Left ventricle myocardium superior (tissue), 1 donor: ENCODE measurements at regions not wholly inside any gene's neighbourhood (a gene's known extent, or its start where the extent isn't known, plus 50 kb on each side); places are given as distances from the start of the nearest gene placed in this dataset.
"Not testable (repeated sequence)": the region's sequence is repeated elsewhere in the genome, so short reads cannot be mapped to it uniquely, and the experiment has no call there.

Experiments used
- ATAC-seq: fragments of 200-7000 bp; cut with Tn5 transposase; one replicate; pipeline ENCODE4 v1.9.1; 2020; ENCODE audit warnings: mild to moderate bottlenecking, moderate library complexity
- DNase-seq: peaks from one replicate; pipeline ENCODE4 v3.0.0-alpha.2; 2020
- intact Hi-C: fragments of 100-400 bp; cut with micrococcal nuclease; formaldehyde crosslinking; loops from one replicate; pipeline ENCODE4 v1.11.0; 2022
- donor health status: DM: no; HTN: yes; CAD: no; lungs with severe emphysema.

DNA sequence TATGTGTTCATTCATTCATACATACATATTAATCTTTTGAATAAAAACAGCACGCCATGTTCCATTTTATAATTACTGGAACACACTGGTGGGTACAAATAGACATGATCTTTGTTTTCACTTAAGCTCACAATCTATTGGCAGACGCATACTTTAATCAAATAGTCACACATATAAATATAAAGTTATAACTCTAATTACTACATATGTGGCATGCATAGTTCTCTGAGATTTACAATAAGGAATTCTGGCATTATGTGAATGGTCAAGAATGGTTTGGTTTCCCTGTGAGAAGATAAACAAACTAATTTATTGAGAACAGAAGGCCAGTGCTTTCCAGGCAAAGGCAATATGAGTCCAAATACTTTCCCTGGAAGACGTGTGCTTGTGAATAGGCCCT, 576.2 kb downstream of the CDH8 start:
- DNase-seq (no peak), ATAC-seq (no peak)
- intact Hi-C loops, result no loop called here

- ATAC-seq (no peak), DNase-seq (no peak)
- intact Hi-C loops, result no loop called here
Measured at GRCh38 chr16:61435346-61435745, 600.9 kb downstream of the CDH8 start.

DNA sequence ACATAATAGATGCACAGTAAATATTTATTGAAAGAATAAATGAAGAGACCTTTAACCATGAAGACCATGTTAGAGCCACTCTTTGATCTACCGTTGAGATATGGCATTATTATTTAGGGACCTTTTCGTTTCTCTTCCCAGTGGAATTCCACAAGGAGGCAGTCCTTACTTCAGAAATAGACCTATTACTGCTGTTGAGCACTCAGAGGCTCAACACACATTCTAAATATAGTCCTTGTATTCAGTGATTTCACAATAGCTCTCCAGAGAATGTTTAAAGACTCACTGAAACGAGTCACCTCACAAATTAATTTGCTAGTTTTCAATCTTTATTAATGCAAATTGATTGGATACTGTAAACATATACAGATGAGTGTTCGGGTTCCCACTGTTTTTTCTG, 603.8 kb downstream of the CDH8 start:
- ATAC-seq (no peak), DNase-seq (no peak)
- intact Hi-C loops, result no loop called here

DNA sequence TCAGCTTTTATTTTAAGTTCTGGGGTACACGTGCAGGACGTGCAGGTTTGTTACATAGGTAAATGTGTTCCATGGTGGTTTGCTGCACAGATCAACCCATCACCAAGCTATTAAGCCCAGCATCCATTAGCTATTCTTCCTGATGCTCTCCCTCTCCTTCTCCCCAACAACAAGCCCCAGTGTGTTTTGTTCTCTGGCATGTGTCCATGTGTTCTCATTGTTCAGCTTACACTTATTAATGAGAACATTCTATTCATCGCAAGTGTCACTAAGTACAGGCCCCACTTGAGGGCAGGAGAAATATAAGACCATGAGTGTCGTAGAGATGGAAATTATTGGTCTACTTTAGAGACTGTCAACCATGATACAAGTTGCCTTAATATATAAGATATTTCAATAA, 615.1 kb downstream of the CDH8 start:
- ATAC-seq (no peak), DNase-seq (no peak)
- intact Hi-C loops, result no loop called here

GRCh38 chr16:61419791-61420190, 616.4 kb downstream of the CDH8 start:
- intact Hi-C loops, result no loop called here
- DNase-seq (no peak), ATAC-seq (no peak)

DNA sequence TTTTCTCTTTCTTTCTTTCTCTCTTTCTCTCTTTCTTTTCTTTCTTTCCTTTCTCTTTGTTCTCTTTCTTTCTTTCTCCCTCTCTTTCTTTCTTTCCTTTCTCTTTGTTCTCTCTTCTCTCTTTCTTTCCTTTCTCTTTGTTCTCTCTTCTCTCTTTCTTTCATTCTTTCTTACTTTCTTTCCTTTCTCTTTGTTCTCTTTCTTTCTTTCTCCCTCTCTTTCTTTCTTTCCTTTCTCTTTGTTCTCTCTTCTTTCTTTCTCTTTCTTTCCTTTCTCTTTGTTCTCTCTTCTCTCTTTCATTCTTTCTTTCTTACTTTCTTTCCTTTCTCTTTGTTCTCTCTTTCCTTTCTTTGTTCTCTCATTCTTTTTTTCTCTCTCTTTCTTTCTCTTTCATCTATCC, 617.4 kb downstream of the CDH8 start:
- intact Hi-C loops, ATAC-seq: not testable (repeated sequence)

GRCh38 chr16:61415126-61415525, 621.1 kb downstream of the CDH8 start:
- DNase-seq (no peak), ATAC-seq (no peak)
- intact Hi-C loops, result no loop called here

More for the DNA sequence above, 617.4 kb downstream of the CDH8 start:
- not testable (repeated sequence) for DNase-seq

- ATAC-seq (no peak), DNase-seq (no peak)
- intact Hi-C loops, result no loop called here
Measured at GRCh38 chr16:61413021-61413420, 623.2 kb downstream of the CDH8 start.

GRCh38 chr16:61412562-61412961, 623.7 kb downstream of the CDH8 start:
- ATAC-seq (no peak), DNase-seq (no peak)
- intact Hi-C loops, result no loop called here

DNA sequence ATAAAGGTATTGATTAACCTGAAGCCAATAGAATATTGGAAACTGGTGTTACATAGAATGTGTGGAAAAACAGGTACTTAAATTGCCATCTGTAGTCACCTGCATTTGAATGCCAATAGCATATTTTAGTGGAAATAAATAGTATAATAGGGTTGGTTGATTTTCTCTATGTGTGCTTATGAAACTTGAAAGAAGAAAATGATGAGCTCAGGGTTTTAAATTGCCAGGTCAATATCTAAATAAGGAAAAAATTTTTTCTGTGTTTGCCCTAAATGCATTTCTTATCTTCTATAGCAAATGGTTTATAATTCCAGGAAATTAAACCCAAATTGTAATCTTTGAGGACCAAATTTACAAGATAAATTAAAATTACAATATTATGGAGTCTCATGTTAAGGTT, 626.6 kb downstream of the CDH8 start:
- intact Hi-C loops, result no loop called here
- ATAC-seq, result no peak

DNA sequence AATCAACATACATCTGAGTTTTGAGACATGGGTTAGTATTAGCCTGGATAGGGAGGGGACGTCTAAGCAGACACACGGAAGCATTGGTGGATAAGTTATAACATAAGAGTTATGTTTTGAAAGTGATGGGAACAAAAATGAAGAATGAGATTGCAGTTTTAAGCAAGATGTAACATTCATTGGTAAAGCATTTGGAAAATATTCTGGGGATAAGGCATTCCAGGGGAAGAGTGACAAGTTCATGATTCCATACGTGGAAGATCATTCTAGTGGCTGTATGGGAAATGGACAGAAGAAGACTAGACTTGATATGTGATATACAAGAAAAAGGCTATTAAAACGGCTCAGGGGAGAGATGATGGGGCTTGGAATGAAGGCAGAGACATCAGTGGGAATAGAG, 632.9 kb downstream of the CDH8 start:
- intact Hi-C loops, result no loop called here
- ATAC-seq (no peak), DNase-seq (no peak)

More for the DNA sequence above, 626.6 kb downstream of the CDH8 start:
- no peak for DNase-seq

DNA sequence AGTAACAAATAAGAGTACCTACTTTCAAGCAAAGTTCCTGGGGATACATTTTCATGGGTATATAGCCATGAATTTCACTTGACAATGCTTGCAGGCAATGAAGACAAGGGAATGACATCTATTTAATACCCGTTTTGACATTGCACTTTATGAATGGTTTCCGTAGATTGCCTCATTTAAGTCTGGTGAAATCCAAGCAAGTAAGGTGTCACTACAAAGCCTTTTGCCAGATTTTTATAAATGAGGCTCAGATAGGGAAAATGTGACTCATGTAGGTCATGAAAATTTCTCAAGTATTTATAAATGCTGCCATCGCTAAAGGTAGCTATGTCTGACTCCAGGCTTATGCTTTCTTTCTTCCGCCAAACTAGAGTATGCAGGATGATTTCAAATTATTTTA, 644.3 kb downstream of the CDH8 start:
- ATAC-seq, result no peak
- intact Hi-C loops, result no loop called here
- DNase-seq, result no peak

DNA sequence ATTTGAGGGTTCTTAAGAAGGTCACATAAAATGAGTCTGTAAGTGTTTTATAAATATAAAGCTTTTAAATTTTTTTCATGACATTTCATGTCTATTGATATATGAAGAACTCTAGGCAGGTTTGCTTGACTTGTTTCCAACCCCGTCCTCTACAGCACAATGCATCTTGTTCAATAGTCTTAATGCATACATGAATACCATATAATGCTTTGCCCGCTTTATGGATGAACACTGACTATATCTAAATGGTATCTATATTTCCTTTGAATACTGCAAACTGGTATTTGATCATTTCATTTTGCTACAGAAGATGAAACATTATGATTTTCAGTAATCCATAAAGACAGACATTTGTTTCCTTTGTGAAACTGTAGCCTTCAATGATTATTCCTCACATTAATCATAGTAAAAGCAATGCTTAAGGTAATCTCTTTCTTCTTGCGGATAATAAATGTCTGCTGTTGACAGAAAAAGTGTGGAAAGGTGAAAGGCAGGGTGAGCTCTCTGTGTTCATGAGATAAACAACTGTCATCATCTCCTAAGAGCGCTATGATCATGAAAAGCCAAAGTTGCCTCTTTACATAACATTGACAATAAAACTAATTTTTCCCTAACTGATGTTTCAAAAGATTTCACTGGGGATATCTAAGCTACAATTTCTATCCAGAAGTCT, 645.1 kb downstream of the CDH8 start:
- ATAC-seq, result no peak
- intact Hi-C loops, result no loop called here
- DNase-seq, result no peak

DNA sequence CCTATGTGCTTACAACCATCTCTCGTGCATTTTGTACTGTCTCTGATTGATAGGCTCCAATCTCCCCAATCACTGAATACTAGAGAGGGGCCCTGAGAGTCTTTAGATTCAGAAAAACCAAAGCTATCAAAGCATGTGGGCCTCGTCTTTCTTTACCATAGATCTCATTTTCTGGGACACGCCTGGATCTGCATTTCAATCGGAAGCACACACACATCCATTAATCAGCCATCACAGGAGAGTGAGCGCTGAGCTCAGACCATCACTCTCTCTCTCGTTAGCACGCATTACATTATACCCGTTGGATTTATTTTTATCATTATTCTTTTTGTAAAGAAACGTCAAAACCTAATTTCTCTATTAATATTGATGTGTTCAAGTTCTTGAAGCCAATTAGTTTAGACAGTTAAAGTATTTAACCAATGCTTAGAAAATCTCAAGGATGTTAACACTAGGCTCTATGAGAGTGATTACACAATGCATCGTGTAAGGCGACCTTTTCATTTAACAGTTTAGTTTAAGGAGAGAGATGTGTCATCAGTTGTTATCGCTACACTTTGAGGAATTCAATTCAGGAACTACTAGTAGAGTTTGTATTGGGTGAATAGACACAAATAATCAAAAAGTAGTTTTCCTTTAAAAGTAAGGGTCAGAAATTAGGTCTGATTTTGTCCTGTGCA, 650.7 kb downstream of the CDH8 start:
- ATAC-seq, result no peak
- intact Hi-C loops, result no loop called here
- DNase-seq, result no peak

GRCh38 chr16:61382435-61382834, 653.8 kb downstream of the CDH8 start:
- intact Hi-C loops, result no loop called here
- no peak for ATAC-seq

GRCh38 chr16:61379311-61379710, 656.9 kb downstream of the CDH8 start:
- no peak for ATAC-seq
- no peak for DNase-seq
- intact Hi-C loops, result no loop called here

More at GRCh38 chr16:61382435-61382834, 653.8 kb downstream of the CDH8 start:
- no peak for DNase-seq

GRCh38 chr16:61374071-61374470, 662.2 kb downstream of the CDH8 start:
- DNase-seq (no peak), ATAC-seq (no peak)
- intact Hi-C loops, result no loop called here

- ATAC-seq, result no peak
- DNase-seq, result no peak
- intact Hi-C loops, result no loop called here
Measured at GRCh38 chr16:61371881-61372280, 664.4 kb downstream of the CDH8 start.

DNA sequence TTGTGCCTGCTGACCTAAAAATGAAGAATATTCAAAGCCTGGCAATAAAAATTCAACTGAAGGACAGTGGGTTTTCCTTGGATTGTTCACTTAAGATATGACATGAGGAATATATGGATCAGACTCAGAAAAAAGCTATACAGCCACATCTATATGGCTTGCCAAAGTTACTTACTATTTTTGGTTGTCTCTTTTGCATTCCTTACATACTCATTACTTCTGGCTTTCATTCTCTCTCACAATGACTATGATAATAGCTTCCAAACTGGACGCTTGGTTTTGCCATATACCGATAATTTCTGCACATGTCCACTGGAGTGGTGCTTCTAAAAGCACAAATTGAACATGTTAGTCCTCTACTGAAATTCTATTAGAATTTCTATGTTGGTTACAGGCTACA, 664.9 kb downstream of the CDH8 start:
- DNase-seq (no peak), ATAC-seq (no peak)
- intact Hi-C loops, result no loop called here

DNA sequence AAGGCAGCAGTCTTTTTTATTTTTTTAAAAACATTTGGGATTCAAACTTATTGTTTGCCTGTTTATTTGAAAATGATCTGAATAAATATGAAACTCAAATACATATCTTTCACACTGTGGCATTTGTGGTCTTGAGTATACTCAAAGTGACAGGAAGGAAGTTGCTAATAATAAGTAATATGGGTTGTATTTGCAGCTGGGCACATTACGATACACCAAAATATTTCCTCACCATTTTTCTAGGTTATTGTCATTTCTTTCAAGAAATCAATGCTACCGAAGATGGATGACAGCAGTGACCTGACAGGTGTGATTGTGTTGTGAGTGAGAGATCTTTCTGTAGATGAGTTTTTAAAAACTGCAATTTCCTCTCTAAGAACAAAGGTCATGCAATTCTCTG, 665.7 kb downstream of the CDH8 start:
- intact Hi-C loops, result no loop called here
- DNase-seq (no peak), ATAC-seq (no peak)

GRCh38 chr16:61366006-61366405, 670.2 kb downstream of the CDH8 start:
- DNase-seq, result no peak
- ATAC-seq, result no peak
- intact Hi-C loops, result no loop called here
